ENCODE measurements at regions not wholly inside any gene's neighbourhood (a gene's known extent, or its start where the extent isn't known, plus 50 kb on each side); places are given as distances from the start of the nearest gene placed in this dataset.

- H3K36me3 ChIP-seq (ENCODE audit: control insufficient read depth in 1 of 2, insufficient read depth in 2 of 2, low read length in 2 of 2) = no peaks in the 10 kb centered on the region
- H4K20me1 ChIP-seq (ENCODE audit: insufficient read depth) = no peaks in the 10 kb centered on the region
- H3K79me2 ChIP-seq (ENCODE audit: insufficient read depth, low read length) = no peaks in the 10 kb centered on the region
- intact Hi-C loops (cut with micrococcal nuclease) = no loop called here
- no peaks in the 10 kb centered on the region for H3K9me3 ChIP-seq (ENCODE audit: control insufficient read depth in 1 of 2, insufficient read depth in 1 of 2, low read depth in 1 of 2, low read length in 2 of 2)
- RAD21 ChIA-PET (ENCODE audit: low non-redundant PET in 1 of 2, low total read pairs in 2 of 2, uncharacterized antibody in 2 of 2, unreplicated experiment in 2 of 2) = no interaction called here
- POLR2A ChIA-PET = no interaction called here
- no peaks in the 10 kb centered on the region for H3K4me1 ChIP-seq (ENCODE audit: control insufficient read depth in 1 of 2, insufficient read depth in 2 of 2, low read length in 2 of 2)
- H3K27me3 ChIP-seq (ENCODE audit: insufficient read depth, low read length) = no peaks in the 10 kb centered on the region
- H3K9ac ChIP-seq (ENCODE audit: low read length) = no peak overlapping the region
- ATAC-seq = no peak
- no peak overlapping the region for H3K4me2 ChIP-seq (ENCODE audit: low read length)
- no TSS peak for BruUV-seq (replicated peaks)
- DNase-seq (ENCODE audit: low read depth, low spot score) = no peak
- no peak overlapping the region for H3K27ac ChIP-seq (ENCODE audit: low read depth, low read length)
- TF ChIP-seq FOSL1 (IDR thresholded peaks at IDR 0.05; ENCODE audit: low read depth) = no peak
- TF ChIP-seq SRF (IDR thresholded peaks at IDR 0.05; ENCODE audit: low read depth) = no peak
- TF ChIP-seq, protein P1, sequence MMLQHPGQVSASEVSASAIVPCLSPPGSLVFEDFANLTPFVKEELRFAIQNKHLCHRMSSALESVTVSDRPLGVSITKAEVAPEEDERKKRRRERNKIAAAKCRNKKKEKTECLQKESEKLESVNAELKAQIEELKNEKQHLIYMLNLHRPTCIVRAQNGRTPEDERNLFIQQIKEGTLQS (IDR thresholded peaks at IDR 0.05) = no peak
- no peak for TF ChIP-seq CBX3 (IDR thresholded peaks at IDR 0.05; ENCODE audit: low read depth)
- TF ChIP-seq EZH2 (IDR thresholded peaks at IDR 0.05) = no peak
- no peak for TF ChIP-seq POLR2AphosphoS5 (IDR thresholded peaks at IDR 0.05; ENCODE audit: low read depth, low read length)
- TF ChIP-seq ZNF274 (IDR thresholded peaks at IDR 0.05; ENCODE audit: low read depth, low read length) = no peak
- no peak for TF ChIP-seq EZH2phosphoT487 (IDR thresholded peaks at IDR 0.05; ENCODE audit: borderline replicate concordance)
- no peak overlapping the region for H2AFZ ChIP-seq (ENCODE audit: low read depth, low read length, poor library complexity, severe bottlenecking)
- CTCF ChIA-PET = no interaction called here
- no peaks in the 10 kb centered on the region for H3K9me2 ChIP-seq (ENCODE audit: insufficient read depth)
- H3K4me3 ChIP-seq (replicated peaks in 1 of 2; ENCODE audit: low read depth in 1 of 2, low read length in 2 of 2) = no peak overlapping the region
These were observed 486.3 kb upstream of the LRFN5 start for GRCh38 chr14:41120402-41120801.

GRCh38 chr14:41096131-41096530 is 510.5 kb upstream of the LRFN5 start:
- H3K4me3 ChIP-seq (replicated peaks in 1 of 2; ENCODE audit: low read depth in 1 of 2, low read length in 2 of 2) = no peak overlapping the region
- no peaks in the 10 kb centered on the region for H3K79me2 ChIP-seq (ENCODE audit: insufficient read depth, low read length)
- no TSS peak for BruUV-seq (replicated peaks)
- H3K27ac ChIP-seq (ENCODE audit: low read depth, low read length) = no peak overlapping the region
- H3K27me3 ChIP-seq (ENCODE audit: insufficient read depth, low read length) = no peaks in the 10 kb centered on the region
- RAD21 ChIA-PET (ENCODE audit: low non-redundant PET in 1 of 2, low total read pairs in 2 of 2, uncharacterized antibody in 2 of 2, unreplicated experiment in 2 of 2) = no interaction called here
- POLR2A ChIA-PET = no interaction called here
- DNase-seq (ENCODE audit: low read depth, low spot score) (no peak), ATAC-seq (no peak)
- H3K9ac ChIP-seq (ENCODE audit: low read length) = no peak overlapping the region
- intact Hi-C loops (cut with micrococcal nuclease) = no loop called here
- no peaks in the 10 kb centered on the region for H3K4me1 ChIP-seq (ENCODE audit: control insufficient read depth in 1 of 2, insufficient read depth in 2 of 2, low read length in 2 of 2)
- H3K9me3 ChIP-seq (ENCODE audit: control insufficient read depth in 1 of 2, insufficient read depth in 1 of 2, low read depth in 1 of 2, low read length in 2 of 2) = peaks cover 0 to 6% of the 10 kb centered on the region in 2 experiments; a peak in 1 of 4 replicates
- H3K9me2 ChIP-seq (ENCODE audit: insufficient read depth) = no peaks in the 10 kb centered on the region
- H3K4me2 ChIP-seq (ENCODE audit: low read length) = no peak overlapping the region
- TF ChIP-seq ZFX (IDR thresholded peaks at IDR 0.05) (no peak), FOSL1 (IDR thresholded peaks at IDR 0.05; ENCODE audit: low read depth) (no peak), EZH2 (IDR thresholded peaks at IDR 0.05) (no peak), ELF1 (IDR thresholded peaks at IDR 0.05; ENCODE audit: borderline replicate concordance, low read depth) (no peak), POLR2A (IDR thresholded peaks at IDR 0.05; ENCODE audit: borderline replicate concordance, extremely low read depth, insufficient read depth, insufficient read length) (no peak), REST (IDR thresholded peaks at IDR 0.05; ENCODE audit: low read depth) (no peak), TCF7L2 (IDR thresholded peaks at IDR 0.05; ENCODE audit: borderline replicate concordance, extremely low read depth, insufficient read depth, insufficient read length) (no peak), EZH2phosphoT487 (IDR thresholded peaks at IDR 0.05; ENCODE audit: borderline replicate concordance) (no peak), CBX3 (IDR thresholded peaks at IDR 0.05; ENCODE audit: low read depth) (no peak), SIN3A (IDR thresholded peaks at IDR 0.05; ENCODE audit: low read depth) (no peak)
- TF ChIP-seq, protein P1 (IDR thresholded peaks at IDR 0.05) = no peak
- H4K20me1 ChIP-seq (ENCODE audit: insufficient read depth) = no peaks in the 10 kb centered on the region; the same call in 1 of the 2 replicates
- CTCF ChIA-PET = no interaction called here
- H2AFZ ChIP-seq (ENCODE audit: low read depth, low read length, poor library complexity, severe bottlenecking) = no peak overlapping the region
- no peaks in the 10 kb centered on the region for H3K36me3 ChIP-seq (ENCODE audit: control insufficient read depth in 1 of 2, insufficient read depth in 2 of 2, low read length in 2 of 2)
